HCT116 (cell line): ENCODE measurements at regions not wholly inside any gene's neighbourhood (a gene's known extent, or its start where the extent isn't known, plus 50 kb on each side); places are given as distances from the start of the nearest gene placed in this dataset.

Experiments used
- EGR1 ChIP-seq: IDR thresholded peaks from 2 replicates; pipeline ENCODE4 v1.6.1; 2012; ENCODE audit warnings: low read depth
- FOSL1 ChIP-seq: IDR thresholded peaks from 2 replicates; pipeline ENCODE4 v1.6.1; 2012; ENCODE audit warnings: low read depth
- SIN3A ChIP-seq: IDR thresholded peaks from 2 replicates; pipeline ENCODE4 v1.6.1; 2012; ENCODE audit warnings: low read depth
- SP1 ChIP-seq: IDR thresholded peaks from 2 replicates; pipeline ENCODE4 v1.6.1; 2012; ENCODE audit warnings: low read depth
- YY1 ChIP-seq: IDR thresholded peaks from 2 replicates; pipeline ENCODE4 v1.6.1; 2011; ENCODE audit warnings: low read length, low read depth, moderate library complexity, mild to moderate bottlenecking; ENCODE audit not compliant: insufficient replicate concordance; ENCODE audit errors: extremely low read depth
- TF ChIP-seq, protein P1 (sequence below): IDR thresholded peaks from 2 replicates; pipeline ENCODE4 v1.6.1; 2012; ENCODE audit warnings: low read depth
- TF ChIP-seq, protein P2 (sequence below), 3 experiments: fragments of 200-600 bp in 1 of 3; sonication (generic) in 1 of 3; IDR thresholded peaks in 2 of 3; conservative IDR thresholded peaks in 1 of 3; 2 replicates each; pipeline ENCODE4 v1.5.1; 2012 to 2017; ENCODE audit warnings: low read depth in 2 of 3, low read length in 2 of 3, antibody characterized with exemption in 1 of 3, borderline replicate concordance in 1 of 3, control low read depth in 1 of 3, mild to moderate bottlenecking in 1 of 3, mixed read lengths in 1 of 3, mixed run types in 1 of 3, moderate library complexity in 1 of 3; ENCODE audit not compliant: insufficient read depth in 1 of 3
- TF ChIP-seq, protein P3 (sequence below): IDR thresholded peaks from 2 replicates; pipeline ENCODE4 v1.6.1; 2012

DNA sequence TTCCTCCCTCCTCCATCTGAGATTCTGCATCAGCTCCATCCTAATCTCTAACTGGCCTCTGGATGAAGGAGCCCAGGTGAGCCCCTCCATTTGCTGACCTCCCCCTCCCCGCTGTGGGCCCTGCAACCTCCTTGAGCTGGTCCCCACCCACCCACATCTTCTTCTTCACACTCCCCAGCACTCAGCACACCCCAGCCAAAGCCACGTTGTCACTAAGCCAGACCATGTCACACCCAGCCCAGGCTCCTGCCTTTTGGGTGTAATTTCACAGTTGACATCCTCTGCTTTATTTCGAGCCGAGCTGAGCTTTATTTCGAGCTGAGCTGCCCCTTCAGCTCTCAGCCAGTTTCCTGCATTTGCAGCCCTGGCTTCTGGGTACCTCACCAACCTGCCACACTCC is 282.7 kb upstream of the TNRC6C start:
- TF ChIP-seq FOSL1 (no peak), SP1 (no peak), YY1 (no peak), SIN3A (no peak), EGR1 (no peak)
- TF ChIP-seq, protein P1, sequence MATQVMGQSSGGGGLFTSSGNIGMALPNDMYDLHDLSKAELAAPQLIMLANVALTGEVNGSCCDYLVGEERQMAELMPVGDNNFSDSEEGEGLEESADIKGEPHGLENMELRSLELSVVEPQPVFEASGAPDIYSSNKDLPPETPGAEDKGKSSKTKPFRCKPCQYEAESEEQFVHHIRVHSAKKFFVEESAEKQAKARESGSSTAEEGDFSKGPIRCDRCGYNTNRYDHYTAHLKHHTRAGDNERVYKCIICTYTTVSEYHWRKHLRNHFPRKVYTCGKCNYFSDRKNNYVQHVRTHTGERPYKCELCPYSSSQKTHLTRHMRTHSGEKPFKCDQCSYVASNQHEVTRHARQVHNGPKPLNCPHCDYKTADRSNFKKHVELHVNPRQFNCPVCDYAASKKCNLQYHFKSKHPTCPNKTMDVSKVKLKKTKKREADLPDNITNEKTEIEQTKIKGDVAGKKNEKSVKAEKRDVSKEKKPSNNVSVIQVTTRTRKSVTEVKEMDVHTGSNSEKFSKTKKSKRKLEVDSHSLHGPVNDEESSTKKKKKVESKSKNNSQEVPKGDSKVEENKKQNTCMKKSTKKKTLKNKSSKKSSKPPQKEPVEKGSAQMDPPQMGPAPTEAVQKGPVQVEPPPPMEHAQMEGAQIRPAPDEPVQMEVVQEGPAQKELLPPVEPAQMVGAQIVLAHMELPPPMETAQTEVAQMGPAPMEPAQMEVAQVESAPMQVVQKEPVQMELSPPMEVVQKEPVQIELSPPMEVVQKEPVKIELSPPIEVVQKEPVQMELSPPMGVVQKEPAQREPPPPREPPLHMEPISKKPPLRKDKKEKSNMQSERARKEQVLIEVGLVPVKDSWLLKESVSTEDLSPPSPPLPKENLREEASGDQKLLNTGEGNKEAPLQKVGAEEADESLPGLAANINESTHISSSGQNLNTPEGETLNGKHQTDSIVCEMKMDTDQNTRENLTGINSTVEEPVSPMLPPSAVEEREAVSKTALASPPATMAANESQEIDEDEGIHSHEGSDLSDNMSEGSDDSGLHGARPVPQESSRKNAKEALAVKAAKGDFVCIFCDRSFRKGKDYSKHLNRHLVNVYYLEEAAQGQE = no peak
- TF ChIP-seq, protein P2, sequence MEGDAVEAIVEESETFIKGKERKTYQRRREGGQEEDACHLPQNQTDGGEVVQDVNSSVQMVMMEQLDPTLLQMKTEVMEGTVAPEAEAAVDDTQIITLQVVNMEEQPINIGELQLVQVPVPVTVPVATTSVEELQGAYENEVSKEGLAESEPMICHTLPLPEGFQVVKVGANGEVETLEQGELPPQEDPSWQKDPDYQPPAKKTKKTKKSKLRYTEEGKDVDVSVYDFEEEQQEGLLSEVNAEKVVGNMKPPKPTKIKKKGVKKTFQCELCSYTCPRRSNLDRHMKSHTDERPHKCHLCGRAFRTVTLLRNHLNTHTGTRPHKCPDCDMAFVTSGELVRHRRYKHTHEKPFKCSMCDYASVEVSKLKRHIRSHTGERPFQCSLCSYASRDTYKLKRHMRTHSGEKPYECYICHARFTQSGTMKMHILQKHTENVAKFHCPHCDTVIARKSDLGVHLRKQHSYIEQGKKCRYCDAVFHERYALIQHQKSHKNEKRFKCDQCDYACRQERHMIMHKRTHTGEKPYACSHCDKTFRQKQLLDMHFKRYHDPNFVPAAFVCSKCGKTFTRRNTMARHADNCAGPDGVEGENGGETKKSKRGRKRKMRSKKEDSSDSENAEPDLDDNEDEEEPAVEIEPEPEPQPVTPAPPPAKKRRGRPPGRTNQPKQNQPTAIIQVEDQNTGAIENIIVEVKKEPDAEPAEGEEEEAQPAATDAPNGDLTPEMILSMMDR (IDR thresholded peaks at IDR 0.05 in 2 of 3, conservative IDR thresholded peaks at IDR 0.05 in 1 of 3; ENCODE audit: borderline replicate concordance in 1 of 3, insufficient read depth in 1 of 3, low read depth in 2 of 3, low read length in 2 of 3) = no peak
- TF ChIP-seq, protein P3, sequence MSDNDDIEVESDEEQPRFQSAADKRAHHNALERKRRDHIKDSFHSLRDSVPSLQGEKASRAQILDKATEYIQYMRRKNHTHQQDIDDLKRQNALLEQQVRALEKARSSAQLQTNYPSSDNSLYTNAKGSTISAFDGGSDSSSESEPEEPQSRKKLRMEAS = no peak
